GM12878 (cell line): ENCODE measurements at regions not wholly inside any gene's neighbourhood (a gene's known extent, or its start where the extent isn't known, plus 50 kb on each side); places are given as distances from the start of the nearest gene placed in this dataset.

Experiments used
- ATAC-seq: fragments of 200-7000 bp; cut with Tn5 transposase; 3 replicates; pipeline ENCODE4 v1.9.1; 2020; ENCODE audit warnings: mild to moderate bottlenecking, moderate library complexity
- BruUV-seq: library from RNA; stranded (reverse); fragments of 400-500 nt; replicated peaks from 2 replicates; lab custom pipeline; 2021; lab: Mats Ljungman, UMichigan
- CTCF ChIA-PET: fragments of 300-600 bp; sonication (Branson Sonifier 250); formaldehyde crosslinking; extraction: SDS; loops from one replicate; lab custom pipeline; 2021; ENCODE audit warnings: inconsistent platforms; lab: Yijun Ruan, JAX
- POLR2A ChIA-PET: fragments of 350-600 bp; formaldehyde crosslinking; extraction: SDS; loops from one replicate; lab custom pipeline; 2021; ENCODE audit warnings: inconsistent platforms; lab: Charles Lee
- RAD21 ChIA-PET: fragments of 300-600 bp; sonication (Branson Sonifier 250); formaldehyde crosslinking; loops from one replicate; lab custom pipeline; 2023; ENCODE audit warnings: antibody characterized with exemption; ENCODE audit not compliant: unreplicated experiment; lab: Charles Lee
- SMC1A ChIA-PET: fragments of 300-600 bp; sonication (Branson Sonifier 250); formaldehyde crosslinking; loops from one replicate; lab custom pipeline; 2023; ENCODE audit not compliant: unreplicated experiment, uncharacterized antibody; lab: Charles Lee
- DNase-seq: peaks from one replicate; pipeline ENCODE4 v3.0.0-alpha.2; 2011; ENCODE audit warnings: low read depth, low spot score
- FAIRE-seq: peaks from 3 replicates; lab custom pipeline; 2011; peaks lifted over from hg19 to GRCh38; lab: Jason Lieb, UNC
- H2AFZ ChIP-seq: 2 replicates; pipeline ENCODE4 v1.6.0; 2011; ENCODE audit warnings: low read depth, low read length, control low read depth; ENCODE audit not compliant: control insufficient read depth
- H3K27ac ChIP-seq: 2 replicates; pipeline ENCODE4 v1.5.1; 2011; ENCODE audit warnings: control low read depth; ENCODE audit not compliant: control insufficient read depth, insufficient read depth
- H3K27me3 ChIP-seq, 2 experiments: replicated peaks in 1 of 2; 2 replicates each; pipeline versions ENCODE4 v1.6.0 to v1.6.1; 2011; ENCODE audit warnings: low read length in 1 of 2; ENCODE audit not compliant: control insufficient read depth in 2 of 2, insufficient read depth in 2 of 2
- H3K36me3 ChIP-seq, 2 experiments: 2 replicates each; pipeline ENCODE4 v1.5.1; 2011; ENCODE audit warnings: low read length in 1 of 2; ENCODE audit not compliant: control insufficient read depth in 2 of 2, insufficient read depth in 2 of 2
- H3K4me1 ChIP-seq: 2 replicates; pipeline ENCODE4 v1.6.1; 2011; ENCODE audit warnings: mild to moderate bottlenecking, low read length, moderate library complexity, mixed read lengths; ENCODE audit not compliant: control insufficient read depth, insufficient read depth
- H3K4me2 ChIP-seq: 2 replicates; pipeline ENCODE4 v1.6.0; 2011; ENCODE audit warnings: control low read depth; ENCODE audit not compliant: control insufficient read depth, insufficient read depth
- H3K4me3 ChIP-seq: fragments of 200-600 bp; sonication (generic); 2 replicates; pipeline ENCODE4 v1.5.1; 2016
- H3K79me2 ChIP-seq: 2 replicates; pipeline ENCODE4 v1.6.0; 2011; ENCODE audit warnings: low read length; ENCODE audit not compliant: control insufficient read depth, insufficient read depth
- H3K9ac ChIP-seq: 2 replicates; pipeline ENCODE4 v1.8.0; 2011; ENCODE audit warnings: low read length, control low read depth, mixed read lengths; ENCODE audit not compliant: control insufficient read depth, insufficient read depth
- H3K9me3 ChIP-seq: replicated peaks from 3 replicates; pipeline ENCODE4 v1.5.1; 2011; ENCODE audit warnings: mild to moderate bottlenecking, low read length; ENCODE audit not compliant: control insufficient read depth, insufficient read depth
- H4K20me1 ChIP-seq: 2 replicates; pipeline ENCODE4 v1.6.0; 2011; ENCODE audit not compliant: control insufficient read depth, insufficient read depth
- ASH2L ChIP-seq: fragments of 300-600, 200-600 bp; sonication (generic); IDR thresholded peaks from 2 replicates; pipeline ENCODE4 v1.6.1; 2017; ENCODE audit warnings: low read depth, mild to moderate bottlenecking, borderline replicate concordance
- ATF3 ChIP-seq: IDR thresholded peaks from 2 replicates; pipeline ENCODE4 v1.6.1; 2011; ENCODE audit warnings: low read depth, mild to moderate bottlenecking, low read length, moderate library complexity, borderline replicate concordance; ENCODE audit errors: extremely low read depth
- BRCA1 ChIP-seq: IDR thresholded peaks from 2 replicates; pipeline ENCODE4 v1.6.1; 2011; ENCODE audit warnings: low read depth, low read length, improper control_type of control experiment
- CEBPB ChIP-seq, 2 experiments: fragments of 150-350 bp in 1 of 2; IDR thresholded peaks; 2 replicates each; pipeline ENCODE4 v1.6.1; 2012 to 2014; ENCODE audit warnings: low read depth in 2 of 2, low read length in 2 of 2, borderline replicate concordance in 1 of 2, inconsistent platforms in 1 of 2
- CTCF ChIP-seq, 3 experiments: IDR thresholded peaks in 2 of 3; conservative IDR thresholded peaks in 1 of 3; 2 replicates each; pipeline ENCODE4 v1.5.1; 2011; ENCODE audit warnings: low read depth in 3 of 3, low read length in 3 of 3, mild to moderate bottlenecking in 3 of 3, control low read depth in 2 of 3, moderate library complexity in 2 of 3, inconsistent platforms in 1 of 3, mixed read lengths in 1 of 3; ENCODE audit not compliant: control insufficient read depth in 2 of 3, insufficient read depth in 1 of 3; ENCODE audit errors: extremely low read depth in 1 of 3
- E2F4 ChIP-seq: IDR thresholded peaks from 2 replicates; pipeline ENCODE4 v1.6.1; 2012; ENCODE audit warnings: low read depth, low read length, improper control_type of control experiment
- FOXK2 ChIP-seq: fragments of 450-650 bp; IDR thresholded peaks from 2 replicates; pipeline ENCODE4 v1.6.1; 2017; ENCODE audit warnings: mild to moderate bottlenecking, moderate library complexity
- JUNB ChIP-seq: IDR thresholded peaks from 2 replicates; pipeline ENCODE4 v1.6.1; 2016; ENCODE audit warnings: antibody characterized with exemption, mild to moderate bottlenecking
- MEF2A ChIP-seq: IDR thresholded peaks from 2 replicates; pipeline ENCODE4 v1.6.1; 2011; ENCODE audit warnings: low read depth, mild to moderate bottlenecking, low read length, moderate library complexity; ENCODE audit not compliant: insufficient read depth
- NBN ChIP-seq: fragments of 450-650 bp; IDR thresholded peaks from 2 replicates; pipeline ENCODE4 v1.6.1; 2016
- POLR2AphosphoS5 ChIP-seq: IDR thresholded peaks from 2 replicates; pipeline ENCODE4 v1.6.1; 2011; ENCODE audit warnings: mild to moderate bottlenecking, low read length, inconsistent platforms
- SIX5 ChIP-seq: IDR thresholded peaks from 2 replicates; pipeline ENCODE4 v1.6.1; 2011; ENCODE audit warnings: mild to moderate bottlenecking, low read depth, low read length, moderate library complexity; ENCODE audit not compliant: severe bottlenecking
- ZNF384 ChIP-seq: IDR thresholded peaks from 2 replicates; pipeline ENCODE4 v1.6.1; 2012; ENCODE audit warnings: low read depth, mild to moderate bottlenecking, low read length, improper control_type of control experiment, borderline replicate concordance
- ZNF622 ChIP-seq: fragments of 450-650 bp; IDR thresholded peaks from 2 replicates; pipeline ENCODE4 v1.6.1; 2017; ENCODE audit warnings: mild to moderate bottlenecking, inconsistent platforms
- in situ Hi-C: fragments of 300-500 bp; cut with MboI; formaldehyde crosslinking; loops from 9 replicates; pipeline ENCODE4 v1.14.3; 2018; ENCODE audit warnings: mixed read lengths
- intact Hi-C: fragments of 100-400 bp; cut with micrococcal nuclease; formaldehyde crosslinking; loops from one replicate; pipeline ENCODE4 v1.14.2; 2022; ENCODE audit not compliant: unreplicated experiment

- Histone ChIP-seq H2AFZ (no peak overlapping the region), H3K36me3 (no peaks in the 10 kb centered on the region), H3K9me3 (no peaks in the 10 kb centered on the region), H3K27me3 (no peaks in the 10 kb centered on the region), H3K79me2 (no peaks in the 10 kb centered on the region), H4K20me1 (no peaks in the 10 kb centered on the region), H3K4me2 (no peak overlapping the region), H3K4me1 (no peaks in the 10 kb centered on the region), H3K27ac (no peak overlapping the region), H3K4me3 (no peak overlapping the region), H3K9ac (no peak overlapping the region)
- ChIA-PET RAD21 (no interaction called here), SMC1A (no interaction called here), CTCF (interaction anchor here (1.2 kb wide), 1 partner anchor 244 kb away, joined by 4 read pairs; no protein-coding TSS in a partner anchor), POLR2A (no interaction called here)
- intact Hi-C loops: loop anchor here (5.0 to 10.0 kb wide), 2 partner anchors 64 to 241 kb away; no protein-coding TSS in a partner anchor
- ATAC-seq: no peak
- TF ChIP-seq POLR2AphosphoS5 (no peak), JUNB (no peak), BRCA1 (no peak), CTCF (IDR thresholded peaks at IDR 0.05 in 2 of 3, conservative IDR thresholded peaks at IDR 0.05 in 1 of 3; ENCODE audit: control insufficient read depth in 2 of 3, extremely low read depth in 1 of 3, insufficient read depth in 1 of 3, low read depth in 3 of 3, low read length in 3 of 3) (no peak), CEBPB (IDR thresholded peaks at IDR 0.05; ENCODE audit: borderline replicate concordance in 1 of 2, low read depth in 2 of 2, low read length in 2 of 2) (no peak), SIX5 (no peak), FOXK2 (no peak), MEF2A (no peak), ATF3 (no peak), E2F4 (no peak), ZNF622 (no peak), ASH2L (no peak), ZNF384 (no peak), NBN (no peak)
- no TSS peak for BruUV-seq
- in situ Hi-C loops: no loop called here
- no peak for DNase-seq
- no peak for FAIRE-seq
These were observed 288.9 kb upstream of the DMAC1 start for GRCh38 chr9:8088477-8088876.
